T-cell (primary cell): ENCODE measurements at regions not wholly inside any gene's neighbourhood (a gene's known extent, or its start where the extent isn't known, plus 50 kb on each side); places are given as distances from the start of the nearest gene placed in this dataset.

Experiments
- ATAC-seq, 4 experiments: fragments of 200-7000 bp in 3 of 4; fragments of 150-1000 bp in 1 of 4; cut with Tn5 transposase; replicated peaks in 1 of 4; 1 replicate in 3 of 4; 2 replicates in 1 of 4; pipeline ENCODE4 v1.10.0; 2021; ENCODE audit warnings: moderate library complexity in 3 of 4, mild to moderate bottlenecking in 2 of 4, moderate number of reproducible peaks in 1 of 4
- CTCF ChIA-PET, 2 donors: fragments of 300-600 bp; sonication (Branson Sonifier 250); formaldehyde crosslinking; loops; one replicate each; lab custom pipeline; 2022; ENCODE audit warnings: antibody characterized with exemption in 2 of 2; lab: Charles Lee
- POLR2A ChIA-PET, 2 donors: fragments of 300-600 bp; sonication (Branson Sonifier 250); formaldehyde crosslinking; loops; one replicate each; lab custom pipeline; 2022; ENCODE audit warnings: antibody characterized with exemption in 2 of 2; lab: Charles Lee
- DNase-seq, 35 experiments: peaks; one replicate each; pipeline versions ENCODE4 v3.0.0 to v3.0.0-alpha.2; 2013 to 2023
- H3K27ac ChIP-seq: one replicate; pipeline ENCODE4 v1.5.1; 2013; ENCODE audit warnings: low read length
- H3K27me3 ChIP-seq, 2 experiments: replicated peaks in 1 of 2; 1 replicate in 1 of 2; 2 replicates in 1 of 2; pipeline versions ENCODE4 v1.6.1 to v1.7.0; 2013; ENCODE audit warnings: low read length in 1 of 2, mixed read lengths in 1 of 2; ENCODE audit not compliant: control insufficient read depth in 2 of 2, insufficient read depth in 2 of 2; ENCODE audit errors: extremely low read depth in 1 of 2
- H3K36me3 ChIP-seq, 2 donors: 1 replicate in 1 of 2; 2 replicates in 1 of 2; pipeline versions ENCODE4 v1.6.1 to v1.7.0; 2013; ENCODE audit warnings: low read length in 1 of 2; ENCODE audit not compliant: control insufficient read depth in 2 of 2, insufficient read depth in 1 of 2; ENCODE audit errors: extremely low read depth in 1 of 2
- H3K4me1 ChIP-seq, 2 experiments: 1 replicate in 1 of 2; 2 replicates in 1 of 2; pipeline versions ENCODE4 v1.6.1 to v1.7.0; 2013; ENCODE audit warnings: low read length in 2 of 2, mixed read lengths in 1 of 2; ENCODE audit not compliant: insufficient read depth in 2 of 2, control insufficient read depth in 1 of 2; ENCODE audit errors: extremely low read depth in 1 of 2
- H3K4me3 ChIP-seq, 2 donors: 1 replicate in 1 of 2; 2 replicates in 1 of 2; pipeline versions ENCODE4 v1.5.1 to v1.7.0; 2013; ENCODE audit warnings: mild to moderate bottlenecking in 2 of 2, low read length in 1 of 2, moderate library complexity in 1 of 2; ENCODE audit not compliant: control insufficient read depth in 1 of 2; ENCODE audit errors: extremely low read depth in 1 of 2
- H3K9me3 ChIP-seq: 2 replicates; pipeline ENCODE4 v1.7.0; 2013
- H3K27ac Mint-ChIP-seq, 2 donors: one replicate each; pipeline ENCODE4 v1.8.0; 2020 to 2021; ENCODE audit warnings: mild to moderate bottlenecking in 2 of 2, mixed read lengths in 2 of 2
- H3K27me3 Mint-ChIP-seq, 2 donors: one replicate each; pipeline ENCODE4 v1.8.0; 2021 to 2022; ENCODE audit warnings: mixed read lengths in 2 of 2
- H3K36me3 Mint-ChIP-seq: one replicate; pipeline ENCODE4 v1.8.0; 2021; ENCODE audit warnings: mixed read lengths
- H3K4me1 Mint-ChIP-seq, 3 donors: one replicate each; pipeline ENCODE4 v1.8.0; 2020 to 2022; ENCODE audit warnings: mixed read lengths in 3 of 3, mild to moderate bottlenecking in 1 of 3
- H3K4me3 Mint-ChIP-seq, 3 donors: one replicate each; pipeline ENCODE4 v1.8.0; 2020 to 2022; ENCODE audit warnings: mild to moderate bottlenecking in 3 of 3, mixed read lengths in 3 of 3, moderate library complexity in 3 of 3
- H3K9me3 Mint-ChIP-seq, 3 donors: one replicate each; pipeline ENCODE4 v1.8.0; 2020 to 2022; ENCODE audit warnings: mixed read lengths in 3 of 3
- WGBS: methylation state at CpG from one replicate; pipeline ENCODE4 v1.1.5; 2013; ENCODE audit warnings: missing lambda C conversion rate; ENCODE audit not compliant: insufficient coverage; 5-methylcytosine and 5-hydroxymethylcytosine counted together

GRCh38 chr17:27976331-27976730 lies 66.1 kb upstream of the NLK start:
- DNase-seq, result no peak
- H3K27me3 ChIP-seq, result peaks cover 0 to 16% of the 10 kb centered on the region in 2 experiments
- no peak overlapping the region for H3K27ac ChIP-seq
- Mint-ChIP-seq H3K27ac (no peak overlapping the region), H3K27me3 (peaks cover 17 to 18% of the 10 kb centered on the region in 2 donors), H3K36me3 (no peaks in the 10 kb centered on the region), H3K9me3 (no peaks in the 10 kb centered on the region), H3K4me1 (no peaks in the 10 kb centered on the region), H3K4me3 (no peak overlapping the region)
- CTCF ChIA-PET, result interaction anchor here in 1 of 2 donors (0.7 kb wide), 1 partner anchor 167 kb away, joined by 3 read pairs; no protein-coding TSS in a partner anchor
- H3K4me3 ChIP-seq, result no peak overlapping the region
- no CpG with 5 or more reads among the region's 3 CpGs for WGBS
- no peaks in the 10 kb centered on the region for H3K9me3 ChIP-seq
- ATAC-seq, result no peak
- POLR2A ChIA-PET, result no interaction called here
- H3K4me1 ChIP-seq, result no peaks in the 10 kb centered on the region
- no peaks in the 10 kb centered on the region for H3K36me3 ChIP-seq

- POLR2A ChIA-PET, result no interaction called here
Observed at GRCh38 chr17:27977751-27978688, 64.5 kb upstream of the NLK start.

GRCh38 chr17:27978689-27979175 lies 63.7 kb upstream of the NLK start:
- no peak for ATAC-seq
- no peaks in the 10 kb centered on the region for H3K4me1 Mint-ChIP-seq
- no peak overlapping the region for H3K27ac ChIP-seq
- H3K4me1 ChIP-seq, result no peaks in the 10 kb centered on the region
- H3K36me3 ChIP-seq, result no peaks in the 10 kb centered on the region
- no peaks in the 10 kb centered on the region for H3K9me3 ChIP-seq
- H3K4me3 ChIP-seq, result no peak overlapping the region
- WGBS, result 71% methylated on average over 4 of the region's 5 CpGs
- H3K27ac Mint-ChIP-seq, result no peak overlapping the region
- H3K27me3 Mint-ChIP-seq, result peaks cover 16 to 20% of the 10 kb centered on the region in 2 donors
- H3K36me3 Mint-ChIP-seq, result no peaks in the 10 kb centered on the region
- DNase-seq, result no peak
- ChIA-PET CTCF (no interaction called here), POLR2A (no interaction called here)
- H3K27me3 ChIP-seq, result peaks cover 0 to 21% of the 10 kb centered on the region in 2 experiments
- no peaks in the 10 kb centered on the region for H3K9me3 Mint-ChIP-seq
- H3K4me3 Mint-ChIP-seq, result no peak overlapping the region

More at GRCh38 chr17:27977751-27978688, 64.5 kb upstream of the NLK start:
- Histone ChIP-seq H3K9me3 (no peaks in the 10 kb centered on the region), H3K4me1 (no peaks in the 10 kb centered on the region), H3K27me3 (peaks cover 0 to 16% of the 10 kb centered on the region in 2 experiments), H3K27ac (no peak overlapping the region), H3K4me3 (no peak overlapping the region), H3K36me3 (no peaks in the 10 kb centered on the region)
- 55% methylated on average over 1 of the region's 5 CpGs for WGBS
- no peak for DNase-seq
- no peak for ATAC-seq
- no peaks in the 10 kb centered on the region for H3K9me3 Mint-ChIP-seq
- H3K27ac Mint-ChIP-seq, result no peak overlapping the region
- CTCF ChIA-PET, result no interaction called here
- no peaks in the 10 kb centered on the region for H3K4me1 Mint-ChIP-seq
- H3K4me3 Mint-ChIP-seq, result no peak overlapping the region
- H3K36me3 Mint-ChIP-seq, result no peaks in the 10 kb centered on the region
- H3K27me3 Mint-ChIP-seq, result peaks cover 14 to 20% of the 10 kb centered on the region in 2 donors

GRCh38 chr17:27980043-27980442 lies 62.4 kb upstream of the NLK start:
- Mint-ChIP-seq H3K27ac (no peak overlapping the region), H3K9me3 (no peaks in the 10 kb centered on the region), H3K36me3 (no peaks in the 10 kb centered on the region), H3K4me3 (no peak overlapping the region), H3K4me1 (peaks cover 4% of the 10 kb centered on the region in 3 donors), H3K27me3 (peaks cover 17 to 24% of the 10 kb centered on the region in 2 donors)
- WGBS, result 88% methylated on average over 2 of the region's 3 CpGs
- ATAC-seq (no peak), DNase-seq (no peak)
- Histone ChIP-seq H3K4me3 (no peak overlapping the region), H3K27me3 (peaks cover 0 to 22% of the 10 kb centered on the region in 2 experiments), H3K36me3 (no peaks in the 10 kb centered on the region), H3K27ac (no peak overlapping the region), H3K4me1 (no peaks in the 10 kb centered on the region), H3K9me3 (no peaks in the 10 kb centered on the region)
- ChIA-PET CTCF (no interaction called here), POLR2A (no interaction called here)

GRCh38 chr17:27981978-27982377 lies 60.5 kb upstream of the NLK start:
- no peaks in the 10 kb centered on the region for H3K36me3 ChIP-seq
- H3K4me1 ChIP-seq, result no peaks in the 10 kb centered on the region
- peaks cover 9 to 10% (median 9%) of the 10 kb centered on the region in 3 donors for H3K4me1 Mint-ChIP-seq
- POLR2A ChIA-PET, result no interaction called here
- H3K27ac Mint-ChIP-seq, result no peak overlapping the region
- H3K36me3 Mint-ChIP-seq, result no peaks in the 10 kb centered on the region
- no peak for DNase-seq
- no peak overlapping the region for H3K4me3 Mint-ChIP-seq
- peaks cover 0 to 26% of the 10 kb centered on the region in 2 experiments for H3K27me3 ChIP-seq
- peaks cover 22 to 27% of the 10 kb centered on the region in 2 donors for H3K27me3 Mint-ChIP-seq
- no peak overlapping the region for H3K4me3 ChIP-seq
- no peak overlapping the region for H3K27ac ChIP-seq
- H3K9me3 Mint-ChIP-seq, result no peaks in the 10 kb centered on the region
- 61% methylated on average over 2 of the region's 3 CpGs for WGBS
- ATAC-seq, result no peak
- H3K9me3 ChIP-seq, result no peaks in the 10 kb centered on the region
- CTCF ChIA-PET, result no interaction called here

GRCh38 chr17:27982688-27983087 lies 59.8 kb upstream of the NLK start:
- no peaks in the 10 kb centered on the region for H3K36me3 ChIP-seq
- no peak overlapping the region for H3K4me3 Mint-ChIP-seq
- H3K27me3 ChIP-seq, result peaks cover 0 to 24% of the 10 kb centered on the region in 2 experiments
- no peak overlapping the region for H3K27ac Mint-ChIP-seq
- DNase-seq (no peak), ATAC-seq (no peak)
- H3K4me3 ChIP-seq, result no peak overlapping the region
- no peaks in the 10 kb centered on the region for H3K9me3 ChIP-seq
- H3K9me3 Mint-ChIP-seq, result no peaks in the 10 kb centered on the region
- H3K27ac ChIP-seq, result no peak overlapping the region
- POLR2A ChIA-PET, result no interaction called here
- H3K4me1 Mint-ChIP-seq, result peaks cover 9 to 10% (median 9%) of the 10 kb centered on the region in 3 donors
- CTCF ChIA-PET, result no interaction called here
- peaks cover 22 to 27% of the 10 kb centered on the region in 2 donors for H3K27me3 Mint-ChIP-seq
- 60% methylated on average over 1 of the region's 2 CpGs for WGBS
- no peaks in the 10 kb centered on the region for H3K36me3 Mint-ChIP-seq
- H3K4me1 ChIP-seq, result no peaks in the 10 kb centered on the region
